A549 (cell line): ENCODE measurements at regions not wholly inside any gene's neighbourhood (a gene's known extent, or its start where the extent isn't known, plus 50 kb on each side); places are given as distances from the start of the nearest gene placed in this dataset.
"Not testable (repeated sequence)": the region's sequence is repeated elsewhere in the genome, so short reads cannot be mapped to it uniquely, and the experiment has no call there.

Experiments
- ATAC-seq, 2 experiments: fragments of 200-7000 bp in 1 of 2; fragments of >200 bp in 1 of 2; cut with Nextera tagmentation in 1 of 2; cut with Tn5 transposase in 1 of 2; 3 replicates each; pipeline versions ENCODE4 v1.8.0 to v1.9.1; 2018 to 2020; ENCODE audit warnings: mild to moderate bottlenecking in 1 of 2, moderate library complexity in 1 of 2
- CTCF ChIA-PET: fragments of 300-600 bp; sonication (Branson Sonifier 250); formaldehyde crosslinking; extraction: SDS; loops from one replicate; lab custom pipeline; 2021; ENCODE audit warnings: antibody characterized with exemption, inconsistent platforms; lab: Yijun Ruan, JAX
- POLR2A ChIA-PET: fragments of 350-600 bp; formaldehyde crosslinking; extraction: SDS; loops from one replicate; lab custom pipeline; 2021; ENCODE audit warnings: antibody characterized with exemption, inconsistent platforms; lab: Yijun Ruan, JAX
- DNase-seq, 2 experiments: peaks; one replicate each; pipeline versions ENCODE4 v3.0.0 to v3.0.0-alpha.2; 2011 to 2016; ENCODE audit warnings: low read depth in 1 of 2, low spot score in 1 of 2
- FAIRE-seq: peaks from 2 replicates; lab custom pipeline; 2011; peaks lifted over from hg19 to GRCh38; lab: Jason Lieb, UNC
- H3K27ac ChIP-seq, 2 experiments: fragments of >200 bp; sonication (Bioruptor Twin); formaldehyde crosslinking; 3 replicates each; pipeline ENCODE4 v1.5.1; 2016 to 2017
- H3K4me1 ChIP-seq: fragments of >200 bp; sonication (Bioruptor Twin); formaldehyde crosslinking; 3 replicates; pipeline ENCODE4 v1.6.1; 2016
- H3K4me2 ChIP-seq: fragments of >200 bp; sonication (Bioruptor Twin); formaldehyde crosslinking; 3 replicates; pipeline ENCODE4 v1.6.1; 2016
- H3K4me3 ChIP-seq: fragments of >200 bp; sonication (Bioruptor Twin); formaldehyde crosslinking; 3 replicates; pipeline ENCODE4 v1.5.1; 2016
- H3K9me3 ChIP-seq: fragments of >200 bp; sonication (Bioruptor Twin); formaldehyde crosslinking; 3 replicates; pipeline ENCODE4 v1.6.1; 2016
- EHMT2 ChIP-seq: fragments of 200-600 bp; sonication (generic); IDR thresholded peaks from 2 replicates; pipeline ENCODE4 v1.6.1; 2016; ENCODE audit warnings: antibody characterized with exemption, low read depth, mild to moderate bottlenecking, moderate library complexity
- ESRRA ChIP-seq: fragments of 150-350 bp; IDR thresholded peaks from 2 replicates; pipeline ENCODE4 v1.6.1; 2014; ENCODE audit warnings: mild to moderate bottlenecking, low read length, borderline replicate concordance
- FOSL2 ChIP-seq, 2 experiments: fragments of 450-650 bp in 1 of 2; fragments of >200 bp in 1 of 2; sonication (Bioruptor Twin) in 1 of 2; formaldehyde crosslinking; IDR thresholded peaks; 2 replicates each; pipeline versions ENCODE4 v1.5.0 to v1.6.1; 2016 to 2020; ENCODE audit warnings: mild to moderate bottlenecking in 1 of 2, moderate library complexity in 1 of 2
- FOXS1 ChIP-seq: fragments of 250-450 bp; sonication (Bioruptor Pico); IDR thresholded peaks from 2 replicates; pipeline ENCODE4 v1.5.0; 2020; ENCODE audit warnings: mild to moderate bottlenecking, moderate library complexity
- HEYL ChIP-seq: fragments of 250-450 bp; sonication (Bioruptor Pico); IDR thresholded peaks from 2 replicates; pipeline ENCODE4 v1.8.0; 2021; ENCODE audit warnings: mild to moderate bottlenecking, moderate library complexity
- KDM1A ChIP-seq: fragments of 200-600 bp; sonication (generic); IDR thresholded peaks from 2 replicates; pipeline ENCODE4 v1.6.1; 2016; ENCODE audit warnings: low read depth, mild to moderate bottlenecking
- KDM5A ChIP-seq: fragments of 200-600 bp; sonication (generic); IDR thresholded peaks from 2 replicates; pipeline ENCODE4 v1.6.1; 2016; ENCODE audit warnings: antibody characterized with exemption, mild to moderate bottlenecking
- MAFK ChIP-seq: fragments of 450-650 bp; IDR thresholded peaks from 2 replicates; pipeline ENCODE4 v1.6.1; 2014; ENCODE audit not compliant: partially characterized antibody
- MAZ ChIP-seq: fragments of 150-350 bp; IDR thresholded peaks from 2 replicates; pipeline ENCODE4 v1.6.1; 2014; ENCODE audit warnings: antibody characterized with exemption, low read depth, low read length, borderline replicate concordance
- NFE2L2 ChIP-seq: fragments of 150-350 bp; conservative IDR thresholded peaks from 2 replicates; pipeline ENCODE4 v1.6.1; 2014; ENCODE audit warnings: low read length
- NR3C1 ChIP-seq: fragments of >200 bp; sonication (Bioruptor Twin); formaldehyde crosslinking; IDR thresholded peaks from 3 replicates; pipeline ENCODE4 v1.6.1; 2017
- POLR2A ChIP-seq: IDR thresholded peaks from 2 replicates; pipeline ENCODE4 v1.6.1; 2012; ENCODE audit warnings: mild to moderate bottlenecking, low read length
- RAD21 ChIP-seq, 2 experiments: fragments of >200 bp in 1 of 2; sonication (Bioruptor Twin) in 1 of 2; formaldehyde crosslinking in 1 of 2; IDR thresholded peaks in 1 of 2; conservative IDR thresholded peaks in 1 of 2; 2 replicates in 1 of 2; 3 replicates in 1 of 2; pipeline ENCODE4 v1.6.1; 2012 to 2018; ENCODE audit warnings: inconsistent platforms in 1 of 2
- RARB ChIP-seq: fragments of 250-450 bp; sonication (Bioruptor Pico); IDR thresholded peaks from 2 replicates; pipeline ENCODE4 v1.8.0; 2021; ENCODE audit warnings: mild to moderate bottlenecking, moderate library complexity
- RNF2 ChIP-seq: fragments of 200-600 bp; sonication (generic); IDR thresholded peaks from 2 replicates; pipeline ENCODE4 v1.6.1; 2016; ENCODE audit warnings: low read depth, mild to moderate bottlenecking, antibody characterized with exemption, moderate library complexity, borderline replicate concordance
- TP53 ChIP-seq: fragments of 250-450 bp; sonication (Bioruptor Pico); IDR thresholded peaks from 2 replicates; pipeline ENCODE4 v1.5.0; 2021; ENCODE audit warnings: mild to moderate bottlenecking, moderate library complexity
- ZC3H11A ChIP-seq: fragments of 450-650 bp; IDR thresholded peaks from 2 replicates; pipeline ENCODE4 v1.6.1; 2014; ENCODE audit warnings: antibody characterized with exemption, mild to moderate bottlenecking
- WGBS: methylation state at CpG from one replicate; pipeline ENCODE4 v1.1.6; 2017; ENCODE audit errors: missing lambda C conversion rate; 5-methylcytosine and 5-hydroxymethylcytosine counted together
- TF ChIP-seq, protein P1 (sequence below): fragments of >200 bp; sonication (Bioruptor Twin); formaldehyde crosslinking; IDR thresholded peaks from 3 replicates; pipeline ENCODE4 v1.5.1; 2016
- TF ChIP-seq, protein P2 (sequence below): IDR thresholded peaks from 2 replicates; pipeline ENCODE4 v1.6.1; 2012
- TF ChIP-seq, protein P3 (sequence below): fragments of 450-650 bp; IDR thresholded peaks from 2 replicates; pipeline ENCODE4 v1.6.1; 2014; ENCODE audit warnings: antibody characterized with exemption
- TF ChIP-seq, protein P4 (sequence below): IDR thresholded peaks from 2 replicates; pipeline ENCODE4 v1.6.1; 2012

DNA sequence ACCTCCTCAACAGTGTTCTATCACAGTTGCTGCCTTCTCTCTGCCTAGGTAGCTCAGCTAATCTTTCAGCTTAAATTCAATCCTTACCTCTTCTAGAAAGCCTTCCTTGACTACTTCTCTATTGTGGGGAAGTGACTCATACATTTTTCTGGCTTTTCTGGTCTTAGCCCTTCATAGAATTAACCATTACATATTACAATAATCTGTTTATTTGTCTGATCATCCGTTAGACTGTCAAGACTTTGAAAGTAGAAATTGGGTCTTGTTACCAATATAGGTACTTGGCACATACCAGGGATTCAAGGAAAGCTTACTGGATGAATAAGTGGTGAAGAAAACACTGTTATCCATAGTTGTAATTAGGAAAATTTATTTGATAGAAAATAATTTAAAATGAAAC is 89.6 kb downstream of the FANCF start:
- Histone ChIP-seq H3K4me3 (no peak overlapping the region), H3K4me1 (no peaks in the 10 kb centered on the region), H3K9me3 (no peaks in the 10 kb centered on the region), H3K27ac (no peak overlapping the region), H3K4me2 (no peak overlapping the region)
- DNase-seq (no peak), ATAC-seq (no peak), FAIRE-seq (no peak)
- ChIA-PET POLR2A (no interaction called here), CTCF (no interaction called here)
- TF ChIP-seq FOXS1 (no peak), EHMT2 (no peak), NFE2L2 (no peak), RNF2 (no peak)
- TF ChIP-seq, protein P1, sequence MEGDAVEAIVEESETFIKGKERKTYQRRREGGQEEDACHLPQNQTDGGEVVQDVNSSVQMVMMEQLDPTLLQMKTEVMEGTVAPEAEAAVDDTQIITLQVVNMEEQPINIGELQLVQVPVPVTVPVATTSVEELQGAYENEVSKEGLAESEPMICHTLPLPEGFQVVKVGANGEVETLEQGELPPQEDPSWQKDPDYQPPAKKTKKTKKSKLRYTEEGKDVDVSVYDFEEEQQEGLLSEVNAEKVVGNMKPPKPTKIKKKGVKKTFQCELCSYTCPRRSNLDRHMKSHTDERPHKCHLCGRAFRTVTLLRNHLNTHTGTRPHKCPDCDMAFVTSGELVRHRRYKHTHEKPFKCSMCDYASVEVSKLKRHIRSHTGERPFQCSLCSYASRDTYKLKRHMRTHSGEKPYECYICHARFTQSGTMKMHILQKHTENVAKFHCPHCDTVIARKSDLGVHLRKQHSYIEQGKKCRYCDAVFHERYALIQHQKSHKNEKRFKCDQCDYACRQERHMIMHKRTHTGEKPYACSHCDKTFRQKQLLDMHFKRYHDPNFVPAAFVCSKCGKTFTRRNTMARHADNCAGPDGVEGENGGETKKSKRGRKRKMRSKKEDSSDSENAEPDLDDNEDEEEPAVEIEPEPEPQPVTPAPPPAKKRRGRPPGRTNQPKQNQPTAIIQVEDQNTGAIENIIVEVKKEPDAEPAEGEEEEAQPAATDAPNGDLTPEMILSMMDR = no peak
- WGBS = 0% methylated on average over 1 of the region's 1 CpG

DNA sequence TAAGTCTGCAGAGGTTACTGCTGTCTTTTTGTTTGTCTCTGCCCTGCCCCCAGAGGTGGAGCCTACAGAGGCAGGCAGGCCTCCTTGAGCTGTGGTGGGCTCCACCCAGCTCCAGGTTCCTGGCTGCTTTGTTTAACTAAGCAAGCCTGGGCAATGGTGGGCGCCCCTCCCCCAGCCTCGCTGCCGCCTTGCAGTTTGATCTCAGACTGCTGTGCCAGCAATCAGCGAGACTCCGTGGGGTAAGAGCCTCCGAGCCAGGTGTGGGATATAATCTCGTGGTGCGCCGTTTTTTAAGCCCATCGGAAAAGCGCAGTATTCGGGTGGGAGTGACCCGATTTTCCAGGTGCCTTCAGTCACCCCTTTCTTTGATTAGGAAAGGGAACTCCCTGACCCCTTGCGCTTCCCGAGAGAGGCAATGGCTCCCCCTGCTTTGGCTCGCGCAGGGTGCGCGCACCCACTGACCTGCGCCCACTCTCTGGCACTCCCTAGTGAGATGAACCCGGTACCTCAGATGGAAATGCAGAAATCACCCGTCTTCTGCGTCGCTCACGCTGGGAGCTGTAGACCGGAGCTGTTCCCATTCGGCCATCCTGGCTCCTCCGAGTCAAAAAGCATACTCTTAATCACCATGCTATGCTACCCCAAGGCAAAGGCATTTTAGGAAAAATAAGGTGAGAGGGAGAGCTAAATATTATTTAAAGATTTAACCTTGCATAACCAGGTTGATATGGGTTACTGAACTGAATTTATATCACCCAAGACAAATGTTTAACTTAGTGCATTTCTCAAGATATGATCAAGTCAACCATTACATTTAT is 96.8 kb downstream of the FANCF start:
- H3K4me3 ChIP-seq, FAIRE-seq, H3K9me3 ChIP-seq, CTCF ChIA-PET, DNase-seq, H3K4me2 ChIP-seq, H3K27ac ChIP-seq, POLR2A ChIA-PET, ATAC-seq, H3K4me1 ChIP-seq: not testable (repeated sequence)
- 44% methylated on average over 27 of the region's 28 CpGs for WGBS

DNA sequence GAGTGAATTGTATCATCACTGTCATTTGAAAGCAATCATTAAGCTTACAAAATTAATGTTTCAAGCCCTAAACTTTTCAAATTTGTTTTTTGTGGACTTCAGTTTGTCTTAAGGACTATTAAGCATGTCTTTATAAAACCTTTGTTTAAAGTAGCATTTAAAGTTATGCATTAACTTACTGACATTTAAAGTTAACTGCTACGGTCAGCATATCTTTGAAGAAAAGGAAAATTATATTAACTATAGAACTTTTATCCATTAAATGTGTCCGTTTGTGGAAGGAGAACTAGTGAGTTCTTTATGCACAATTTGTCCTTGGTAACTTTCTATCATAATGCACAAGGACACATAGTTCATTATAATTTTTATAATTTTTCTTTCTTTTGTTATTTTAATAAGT is 103.4 kb downstream of the FANCF start:
- TF ChIP-seq, protein P1 = no peak
- no peak for TF ChIP-seq TP53 (CRISPR knock-in tag)
- TF ChIP-seq MAFK = peak; percentile 57
- TF ChIP-seq, protein P2, sequence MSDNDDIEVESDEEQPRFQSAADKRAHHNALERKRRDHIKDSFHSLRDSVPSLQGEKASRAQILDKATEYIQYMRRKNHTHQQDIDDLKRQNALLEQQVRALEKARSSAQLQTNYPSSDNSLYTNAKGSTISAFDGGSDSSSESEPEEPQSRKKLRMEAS = no peak
- no peak for TF ChIP-seq ESRRA
- TF ChIP-seq NR3C1 = no peak
- no peak for TF ChIP-seq RNF2
- no peak for TF ChIP-seq HEYL (CRISPR knock-in tag)
- no peak for TF ChIP-seq RARB (CRISPR knock-in tag)
- TF ChIP-seq, all 56 proteins: peak for 1
- ATAC-seq (no peak), DNase-seq (no peak), FAIRE-seq (no peak)
- 5% methylated on average over 2 of the region's 2 CpGs for WGBS
- ChIA-PET CTCF (no interaction called here), POLR2A (no interaction called here)
- no peak overlapping the region for H3K4me2 ChIP-seq
- no peaks in the 10 kb centered on the region for H3K9me3 ChIP-seq
- H3K4me1 ChIP-seq = no peaks in the 10 kb centered on the region
- no peak overlapping the region for H3K4me3 ChIP-seq
- no peak overlapping the region for H3K27ac ChIP-seq

DNA sequence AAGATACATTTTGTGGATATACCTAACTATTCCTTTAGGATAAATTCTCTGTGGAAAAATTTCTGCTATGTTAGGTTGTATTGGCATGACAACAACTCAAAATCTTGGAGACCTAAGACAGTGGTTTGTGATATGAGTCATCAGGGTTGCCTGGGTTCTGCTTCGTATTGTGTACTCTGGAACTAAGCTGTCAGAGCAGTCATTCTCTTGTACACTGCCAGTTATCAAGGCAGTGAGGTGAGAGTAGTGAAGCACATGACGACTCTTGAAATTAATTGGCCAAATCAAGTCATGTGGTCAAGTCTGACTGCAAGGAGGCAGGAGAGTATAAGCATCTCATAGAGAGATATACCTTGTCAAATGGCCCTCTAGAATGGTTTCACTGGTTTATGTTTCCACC is 104.4 kb downstream of the FANCF start:
- Histone ChIP-seq H3K9me3 (no peaks in the 10 kb centered on the region), H3K4me1 (no peaks in the 10 kb centered on the region), H3K4me2 (no peak overlapping the region), H3K27ac (no peak overlapping the region), H3K4me3 (no peak overlapping the region)
- FAIRE-seq (no peak), DNase-seq (peak in 1 of 2 experiments; percentile 26), ATAC-seq (peak; percentile 34 to 45; a peak in 3 of 6 replicates)
- ChIA-PET CTCF (no interaction called here), POLR2A (no interaction called here)
- 3% methylated on average over 2 of the region's 2 CpGs for WGBS
- TF ChIP-seq KDM1A (no peak), MAFK (no peak), ZC3H11A (no peak), RAD21 (conservative IDR thresholded peaks at IDR 0.05 in 1 of 2, IDR thresholded peaks at IDR 0.05 in 1 of 2) (no peak), FOXS1 (no peak), FOSL2 (IDR thresholded peaks at IDR 0.05) (no peak), FOSL2 (CRISPR knock-in tag; IDR thresholded peaks at IDR 0.05) (peak; percentile 18; the same call in 1 of the 2 replicates), POLR2A (no peak), MAZ (no peak), KDM5A (no peak)
- TF ChIP-seq, protein P3, sequence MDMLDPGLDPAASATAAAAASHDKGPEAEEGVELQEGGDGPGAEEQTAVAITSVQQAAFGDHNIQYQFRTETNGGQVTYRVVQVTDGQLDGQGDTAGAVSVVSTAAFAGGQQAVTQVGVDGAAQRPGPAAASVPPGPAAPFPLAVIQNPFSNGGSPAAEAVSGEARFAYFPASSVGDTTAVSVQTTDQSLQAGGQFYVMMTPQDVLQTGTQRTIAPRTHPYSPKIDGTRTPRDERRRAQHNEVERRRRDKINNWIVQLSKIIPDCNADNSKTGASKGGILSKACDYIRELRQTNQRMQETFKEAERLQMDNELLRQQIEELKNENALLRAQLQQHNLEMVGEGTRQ = peak; percentile 20; the same call in 1 of the 2 replicates
- TF ChIP-seq, protein P4, sequence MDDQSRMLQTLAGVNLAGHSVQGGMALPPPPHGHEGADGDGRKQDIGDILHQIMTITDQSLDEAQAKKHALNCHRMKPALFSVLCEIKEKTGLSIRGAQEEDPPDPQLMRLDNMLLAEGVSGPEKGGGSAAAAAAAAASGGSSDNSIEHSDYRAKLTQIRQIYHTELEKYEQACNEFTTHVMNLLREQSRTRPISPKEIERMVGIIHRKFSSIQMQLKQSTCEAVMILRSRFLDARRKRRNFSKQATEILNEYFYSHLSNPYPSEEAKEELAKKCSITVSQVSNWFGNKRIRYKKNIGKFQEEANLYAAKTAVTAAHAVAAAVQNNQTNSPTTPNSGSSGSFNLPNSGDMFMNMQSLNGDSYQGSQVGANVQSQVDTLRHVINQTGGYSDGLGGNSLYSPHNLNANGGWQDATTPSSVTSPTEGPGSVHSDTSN = no peak
